ENCODE measurements at regions not wholly inside any gene's neighbourhood (a gene's known extent, or its start where the extent isn't known, plus 50 kb on each side); places are given as distances from the start of the nearest gene placed in this dataset.

DNA sequence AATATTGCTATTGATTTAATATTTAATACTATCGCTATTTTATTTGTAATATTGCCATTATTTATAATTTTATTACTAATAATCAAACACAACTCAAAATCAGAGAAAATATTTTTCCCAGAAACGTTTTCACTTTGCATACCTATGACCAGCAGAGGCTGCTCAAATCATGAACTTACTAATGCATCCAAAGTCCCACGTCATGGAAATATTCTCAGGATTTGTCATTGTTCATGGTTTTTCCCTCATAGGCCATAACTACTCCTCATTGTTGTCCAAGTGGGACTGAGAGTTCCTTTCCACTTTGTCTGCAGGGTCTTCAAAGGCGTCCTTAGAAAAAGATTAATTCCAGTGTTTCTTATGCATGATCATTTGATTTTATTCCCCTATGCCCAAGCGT lies 344.8 kb downstream of the THBS2 start:
- peak; percentile 75 for DNase-seq (ENCODE audit: low spot score)

- no peak for DNase-seq (ENCODE audit: low spot score)
Measured at GRCh38 chr6:168908166-168908565, 345.5 kb downstream of the THBS2 start.

DNA sequence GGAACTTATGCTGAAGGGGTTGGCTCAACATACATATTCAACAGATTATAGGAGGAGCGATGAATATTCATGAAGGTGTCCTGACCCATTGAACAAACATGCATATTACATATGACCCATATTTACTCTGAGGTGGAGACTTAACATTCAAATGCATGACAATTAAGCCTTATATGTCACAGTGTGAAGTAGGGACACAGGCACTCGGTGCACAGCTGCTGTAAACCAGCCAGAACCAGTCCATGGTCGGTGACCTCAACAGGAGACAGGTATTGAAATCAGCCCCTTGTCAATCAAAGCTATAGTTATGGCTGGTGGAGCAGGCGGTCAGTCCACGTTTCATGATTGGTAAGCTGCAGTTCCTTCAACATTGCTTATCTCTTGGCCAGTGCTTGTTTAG lies 347.3 kb downstream of the THBS2 start:
- no peak for DNase-seq (ENCODE audit: low spot score)

DNA sequence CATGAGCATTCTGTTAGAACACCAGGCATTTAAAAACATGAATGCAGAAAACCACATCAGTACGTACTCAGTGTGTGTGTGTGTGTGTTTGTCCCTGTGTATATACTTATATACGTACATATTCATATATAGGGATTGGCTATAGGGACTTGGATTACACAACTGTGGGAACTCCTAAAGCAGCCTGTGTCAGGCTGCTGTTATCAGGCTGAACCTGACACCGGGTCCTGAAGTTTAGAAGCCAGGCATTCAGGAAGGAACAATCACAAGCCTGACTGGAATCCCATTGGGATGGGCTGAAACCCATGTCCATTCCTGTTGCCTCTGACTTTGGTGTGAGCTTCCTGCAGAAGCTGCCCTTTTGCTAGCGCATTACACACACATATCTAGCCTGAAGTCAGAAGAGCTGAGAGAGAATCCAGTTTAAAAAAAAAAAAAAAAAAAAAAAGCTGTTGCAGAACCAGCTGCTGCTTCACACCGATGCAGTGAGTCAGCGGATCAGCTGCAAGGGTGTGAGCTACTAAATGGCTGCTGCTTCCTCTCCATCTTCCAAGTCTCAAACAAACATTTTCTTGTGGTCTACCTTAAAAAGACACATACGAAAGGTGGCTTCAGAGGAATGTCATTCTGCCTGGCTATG lies 348.1 kb downstream of the THBS2 start:
- DNase-seq (ENCODE audit: low spot score) = no peak

DNA sequence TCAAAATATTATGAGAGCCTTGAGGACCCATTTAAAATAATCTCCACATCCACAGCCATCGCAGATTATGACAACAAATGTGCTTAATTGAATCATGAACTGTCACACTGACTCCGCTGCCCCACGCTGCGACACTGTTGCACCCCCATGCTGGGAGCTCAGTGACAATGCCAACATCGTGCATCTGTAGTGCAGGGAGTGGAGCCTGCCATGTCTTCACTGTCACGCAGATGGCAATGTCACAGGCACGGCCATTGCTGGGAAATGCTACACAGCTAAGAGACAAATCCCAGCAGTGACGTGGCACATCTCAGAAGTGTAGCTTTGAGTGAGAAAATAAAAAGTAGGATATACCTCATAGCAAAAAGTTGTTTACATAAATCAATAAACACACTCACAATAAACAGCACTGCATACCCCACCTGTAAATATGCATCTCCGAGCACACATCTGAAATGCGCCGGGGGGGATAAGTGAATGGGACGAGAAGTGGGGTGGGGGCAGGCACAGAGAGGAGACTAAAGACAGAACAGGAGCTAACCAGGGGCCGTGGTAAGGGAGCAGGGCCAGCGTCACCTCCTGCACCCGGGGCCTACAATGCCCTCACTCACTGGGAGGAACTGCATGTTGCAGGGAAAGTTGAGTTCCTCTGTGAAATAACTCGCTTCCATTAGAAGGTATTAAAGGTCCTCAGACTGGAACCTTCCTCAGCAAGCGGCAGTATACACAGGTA lies 349.9 kb downstream of the THBS2 start:
- DNase-seq (ENCODE audit: low spot score) = no peak

GRCh38 chr6:168902075-168902474 lies 351.6 kb downstream of the THBS2 start:
- DNase-seq (ENCODE audit: low spot score) = no peak

GRCh38 chr6:168901076-168901475 lies 352.6 kb downstream of the THBS2 start:
- DNase-seq (ENCODE audit: low spot score) = no peak

GRCh38 chr6:168896321-168896720 lies 357.3 kb downstream of the THBS2 start:
- DNase-seq (ENCODE audit: low spot score) = no peak

- DNase-seq (ENCODE audit: low spot score) = peak; percentile 92
Measured at GRCh38 chr6:168895102-168895812, 358.4 kb downstream of the THBS2 start.

DNA sequence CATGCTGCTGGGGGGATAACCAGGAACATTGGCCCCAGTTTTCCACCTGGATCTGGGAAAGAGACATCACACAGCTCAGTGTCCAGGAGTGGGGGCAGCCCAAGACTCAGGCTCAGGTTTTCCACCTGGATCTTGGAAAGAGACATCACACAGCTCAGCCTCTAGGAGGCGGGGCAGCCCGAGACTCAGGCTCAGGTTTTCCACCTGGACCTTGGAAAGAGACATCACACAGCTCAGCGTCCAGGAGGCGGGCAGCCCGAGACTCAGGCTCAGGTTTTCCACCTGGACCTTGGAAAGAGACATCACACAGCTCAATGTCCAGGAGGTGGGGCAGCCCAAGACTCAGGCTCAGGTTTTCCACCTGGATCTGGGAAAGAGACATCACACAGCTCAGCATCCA lies 361.6 kb downstream of the THBS2 start:
- DNase-seq (ENCODE audit: low spot score) = no peak

DNA sequence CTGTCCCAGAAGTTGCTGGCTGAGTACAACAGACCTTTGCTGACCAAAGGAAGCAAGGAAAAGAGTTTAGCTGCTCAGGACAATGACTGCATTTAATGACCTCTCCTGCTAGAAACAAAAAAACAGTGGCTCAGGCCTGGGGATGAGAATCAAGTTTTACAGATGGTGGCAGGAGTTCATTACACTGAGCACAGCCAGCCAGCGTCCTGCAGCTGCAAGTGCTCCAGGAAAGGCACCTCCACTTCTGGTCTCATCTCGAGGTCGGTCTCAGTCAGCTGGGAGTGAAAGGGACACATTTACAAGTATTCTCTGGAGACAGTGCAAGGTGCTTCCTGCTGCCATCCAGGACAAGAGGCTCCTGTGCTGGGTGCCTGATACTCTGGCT lies 362.7 kb downstream of the THBS2 start:
- DNase-seq (ENCODE audit: low spot score) = no peak

DNA sequence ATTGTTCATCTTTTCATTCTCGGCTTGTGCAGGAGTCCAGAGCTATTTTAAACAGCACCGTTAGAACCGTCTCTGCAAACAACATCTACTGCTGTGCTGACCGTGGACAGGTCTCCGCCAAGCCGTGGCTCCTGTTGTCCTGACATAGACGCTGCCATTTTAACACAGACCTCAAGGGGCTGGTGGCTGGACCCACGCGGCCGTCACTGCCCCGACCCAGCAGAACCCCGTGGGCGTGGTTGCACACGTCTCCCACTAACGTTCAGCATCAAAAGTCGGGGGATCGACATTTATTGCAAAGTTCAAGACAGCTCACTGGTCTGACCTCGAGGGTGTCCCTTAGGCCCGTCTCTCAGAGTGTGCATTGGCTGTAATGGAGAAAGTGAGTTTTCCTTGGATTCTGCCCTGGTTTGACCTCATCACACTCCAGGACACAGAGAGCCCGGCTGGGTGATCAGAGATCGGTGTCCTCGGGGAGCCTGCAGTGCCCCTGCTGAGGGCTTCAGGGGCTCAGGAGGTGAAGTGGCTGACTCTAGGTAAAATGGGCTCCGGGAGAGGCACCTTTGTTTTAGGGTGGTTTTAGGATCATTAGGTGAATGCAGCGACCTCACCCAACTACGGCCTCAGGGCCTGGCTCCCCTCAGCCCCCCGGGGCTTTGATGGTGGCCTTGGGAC lies 363.2 kb downstream of the THBS2 start:
- no peak for DNase-seq (ENCODE audit: low spot score)

DNA sequence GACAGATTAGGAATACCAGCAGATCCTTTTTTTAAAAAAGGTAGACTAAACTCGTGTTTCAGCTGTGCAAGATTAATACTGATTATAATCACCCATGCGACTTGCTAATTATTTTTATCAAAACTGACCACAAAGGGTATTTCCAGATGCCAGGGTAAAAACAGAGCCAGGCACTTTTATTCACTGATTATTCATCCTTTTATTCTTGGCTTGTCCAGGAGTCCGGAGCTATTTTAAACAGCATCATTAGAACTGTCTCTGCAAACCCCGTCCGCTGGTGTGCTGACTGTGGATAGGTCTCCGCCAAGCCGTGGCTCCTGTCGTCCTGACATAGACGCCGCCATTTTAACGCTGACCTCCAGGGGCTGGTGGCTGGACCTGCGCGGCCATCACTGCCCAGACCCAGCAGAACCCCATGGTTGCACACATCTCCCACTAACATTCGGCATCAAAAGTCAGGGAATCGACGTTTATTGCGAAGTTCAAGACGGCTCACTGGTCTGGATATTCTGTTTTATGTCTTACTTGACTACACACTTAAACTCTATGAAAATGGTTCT lies 364.8 kb downstream of the THBS2 start:
- DNase-seq (ENCODE audit: low spot score) = no peak

DNA sequence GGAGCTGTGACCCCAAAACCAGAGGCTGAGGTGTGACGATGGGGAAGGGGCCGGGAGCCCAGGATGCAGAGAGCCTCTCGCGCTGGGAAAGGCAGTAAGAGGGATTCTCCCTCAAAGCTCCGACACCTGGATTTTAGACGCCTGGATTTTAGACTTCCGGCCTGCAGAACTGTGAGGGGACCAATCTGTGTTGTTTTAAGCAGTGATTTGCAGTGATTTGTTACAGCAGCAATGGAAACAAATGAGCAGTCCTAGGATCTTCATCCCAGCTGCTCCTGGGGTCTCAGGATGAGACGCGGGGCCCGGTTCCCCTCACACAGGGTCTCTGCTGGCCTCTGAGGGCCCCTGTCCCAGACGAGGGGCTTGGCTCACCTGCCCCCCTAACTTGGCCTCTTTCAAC lies 365.5 kb downstream of the THBS2 start:
- DNase-seq (ENCODE audit: low spot score) = no peak

GRCh38 chr6:168887621-168888020 lies 366.0 kb downstream of the THBS2 start:
- no peak for DNase-seq (ENCODE audit: low spot score)

- no peak for DNase-seq (ENCODE audit: low spot score)
Measured at GRCh38 chr6:168886964-168887363, 366.7 kb downstream of the THBS2 start.

DNA sequence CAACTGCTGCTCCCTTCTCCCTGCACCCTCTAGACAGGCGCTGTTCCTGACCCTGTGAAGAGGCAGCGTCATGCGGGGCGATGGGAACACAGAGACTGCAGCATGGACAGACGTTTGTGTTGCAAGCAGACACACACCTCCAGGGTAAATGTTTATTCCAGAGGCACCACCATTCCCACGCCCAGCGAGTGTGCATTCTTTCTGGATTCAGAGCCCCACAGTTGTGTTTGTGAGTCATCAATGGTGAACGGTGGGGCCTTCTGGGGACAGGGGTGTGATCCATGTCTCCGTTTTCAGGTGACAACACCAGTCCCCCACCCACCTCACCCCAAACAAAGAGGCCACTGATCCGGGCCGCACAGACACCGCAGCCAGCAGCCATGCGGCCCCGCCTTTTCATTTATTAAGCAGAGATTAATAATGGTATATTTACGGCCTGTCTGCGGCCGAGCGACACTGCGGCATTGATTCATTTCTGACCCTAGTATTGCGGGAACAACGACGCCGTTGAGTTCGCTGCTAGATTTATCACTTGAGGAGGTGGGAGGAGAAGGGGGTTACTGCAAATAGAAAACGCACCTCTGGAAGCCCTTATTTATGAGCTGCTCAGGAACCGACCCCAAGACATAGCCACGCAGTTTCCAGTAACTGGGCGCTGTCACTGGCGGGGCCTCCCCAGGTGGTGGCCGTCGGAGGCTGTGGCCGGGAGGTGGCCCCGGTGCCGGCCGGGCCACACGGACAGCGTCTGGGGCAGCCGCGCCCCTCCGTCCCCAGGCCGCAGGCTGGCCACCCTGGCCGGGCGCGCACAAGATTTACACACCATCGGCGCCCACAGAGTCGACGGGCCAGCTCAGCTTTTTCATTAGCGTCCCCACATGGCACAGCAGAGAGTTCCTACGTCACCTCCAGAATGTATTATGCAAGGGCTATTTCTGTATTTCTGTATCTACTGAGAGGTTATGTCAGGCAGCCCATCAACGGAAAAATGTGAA lies 367.6 kb downstream of the THBS2 start:
- no peak for DNase-seq (ENCODE audit: low spot score)

DNA sequence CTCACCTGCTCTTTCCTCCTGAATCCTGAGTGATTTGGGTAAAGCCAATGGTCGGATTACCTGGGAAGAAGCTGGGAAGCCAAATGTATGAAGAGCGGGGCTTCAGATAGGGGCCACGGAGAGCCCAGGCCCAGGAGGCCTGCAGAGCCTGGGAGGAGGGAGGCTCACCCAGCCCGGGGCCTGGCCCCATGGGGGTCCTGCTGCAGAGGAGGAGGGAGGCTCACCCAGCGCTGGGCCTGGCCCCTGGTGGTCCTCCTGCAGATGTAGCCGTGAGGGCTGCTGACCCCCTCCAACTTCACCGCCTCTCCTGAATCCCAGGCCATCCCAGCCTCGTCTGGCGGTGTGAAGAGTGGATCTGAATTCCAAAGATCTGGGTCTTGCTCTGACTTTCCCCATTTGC lies 368.4 kb downstream of the THBS2 start:
- DNase-seq (ENCODE audit: low spot score) = no peak

- peak; percentile 92 for DNase-seq (ENCODE audit: low spot score)
Measured at GRCh38 chr6:168884646-168885086, 369.0 kb downstream of the THBS2 start.

DNA sequence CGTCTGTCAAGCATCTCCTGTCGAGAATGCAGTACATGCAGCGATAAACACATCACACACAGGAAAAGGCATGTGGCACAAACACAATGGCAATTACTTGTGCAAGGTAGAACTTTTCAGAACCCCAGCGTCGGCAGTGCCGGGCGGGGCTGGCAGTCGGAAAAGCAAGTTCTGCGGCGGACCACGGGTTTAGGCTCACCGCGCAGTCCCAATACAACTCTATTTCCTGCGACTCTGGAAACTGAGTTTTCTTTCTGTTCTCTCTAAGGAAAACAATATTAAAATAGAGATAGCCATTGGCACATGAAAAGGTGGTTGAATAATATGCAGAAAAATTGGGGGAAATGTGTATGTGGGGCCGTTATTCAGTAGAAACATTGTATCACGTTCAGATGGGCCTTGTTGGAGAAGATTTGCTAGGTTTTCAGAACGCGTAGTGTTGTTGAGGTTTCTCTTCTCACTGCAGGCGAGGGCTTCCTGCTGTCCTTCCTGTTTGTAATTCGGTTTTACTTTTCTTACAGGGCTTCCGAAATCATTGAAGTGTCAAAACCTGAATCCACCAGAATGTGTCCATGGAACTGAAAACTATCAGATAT lies 369.5 kb downstream of the THBS2 start:
- DNase-seq (ENCODE audit: low spot score) = peak; percentile 32

Measured in hepatic stellate cell (primary cell).